Liver (tissue), 3 donors: ENCODE measurements at regions not wholly inside any gene's neighbourhood (a gene's known extent, or its start where the extent isn't known, plus 50 kb on each side); places are given as distances from the start of the nearest gene placed in this dataset.

Experiments
- CTCF ChIP-seq: fragments of 150-350 bp; IDR thresholded peaks from 2 replicates; pipeline ENCODE4 v1.5.1; 2017; ENCODE audit warnings: improper control_type of control experiment, low read depth, low read length; ENCODE audit not compliant: missing input control
- FOXA1 ChIP-seq: IDR thresholded peaks from 2 replicates; pipeline ENCODE4 v1.6.1; 2016; ENCODE audit warnings: antibody characterized with exemption
- FOXA2 ChIP-seq: IDR thresholded peaks from 2 replicates; pipeline ENCODE4 v1.6.1; 2016; ENCODE audit warnings: antibody characterized with exemption
- GABPA ChIP-seq, 2 donors: IDR thresholded peaks in 1 of 2; conservative IDR thresholded peaks in 1 of 2; 2 replicates each; pipeline ENCODE4 v1.6.1; 2016; ENCODE audit warnings: antibody characterized with exemption in 2 of 2, mild to moderate bottlenecking in 1 of 2, moderate library complexity in 1 of 2
- JUND ChIP-seq, 2 donors: IDR thresholded peaks; 2 replicates each; pipeline ENCODE4 v1.6.1; 2016; ENCODE audit warnings: antibody characterized with exemption in 2 of 2
- MAX ChIP-seq: IDR thresholded peaks from 2 replicates; pipeline ENCODE4 v1.6.1; 2016; ENCODE audit warnings: antibody characterized with exemption
- REST ChIP-seq: IDR thresholded peaks from 2 replicates; pipeline ENCODE4 v1.6.1; 2016; ENCODE audit warnings: antibody characterized with exemption, mild to moderate bottlenecking
- RXRA ChIP-seq, 2 donors: IDR thresholded peaks; 2 replicates each; pipeline ENCODE4 v1.6.1; 2017 to 2018; ENCODE audit warnings: antibody characterized with exemption in 2 of 2, mild to moderate bottlenecking in 1 of 2
- YY1 ChIP-seq: IDR thresholded peaks from 2 replicates; pipeline ENCODE4 v1.6.1; 2016; ENCODE audit warnings: antibody characterized with exemption, mild to moderate bottlenecking
- ZBTB33 ChIP-seq: IDR thresholded peaks from 2 replicates; pipeline ENCODE4 v1.6.1; 2016; ENCODE audit warnings: antibody characterized with exemption
- donor health status: healthy.
- donor health status: healthy.

- TF ChIP-seq JUND (IDR thresholded peaks at IDR 0.05), result no peak
- TF ChIP-seq CTCF, result no peak
- no peak for TF ChIP-seq REST
- TF ChIP-seq RXRA (IDR thresholded peaks at IDR 0.05), result no peak
- TF ChIP-seq ZBTB33, result no peak
- no peak for TF ChIP-seq FOXA2
- no peak for TF ChIP-seq FOXA1
- TF ChIP-seq GABPA (IDR thresholded peaks at IDR 0.05 in 1 of 2, conservative IDR thresholded peaks at IDR 0.05 in 1 of 2), result no peak
- TF ChIP-seq MAX, result no peak
- no peak for TF ChIP-seq YY1
These were observed 577.4 kb downstream of the TBL1XR1 start for GRCh38 chr3:176619833-176620232.
